GM19351 (cell line): ENCODE measurements at regions not wholly inside any gene's neighbourhood (a gene's known extent, or its start where the extent isn't known, plus 50 kb on each side); places are given as distances from the start of the nearest gene placed in this dataset.

Experiments
- ATAC-seq: cut with Tn5 transposase; IDR thresholded peaks from one replicate; pipeline ENCODE4 v1.9.1; 2021; ENCODE audit warnings: mild to moderate bottlenecking, moderate library complexity; ENCODE audit not compliant: unreplicated experiment

DNA sequence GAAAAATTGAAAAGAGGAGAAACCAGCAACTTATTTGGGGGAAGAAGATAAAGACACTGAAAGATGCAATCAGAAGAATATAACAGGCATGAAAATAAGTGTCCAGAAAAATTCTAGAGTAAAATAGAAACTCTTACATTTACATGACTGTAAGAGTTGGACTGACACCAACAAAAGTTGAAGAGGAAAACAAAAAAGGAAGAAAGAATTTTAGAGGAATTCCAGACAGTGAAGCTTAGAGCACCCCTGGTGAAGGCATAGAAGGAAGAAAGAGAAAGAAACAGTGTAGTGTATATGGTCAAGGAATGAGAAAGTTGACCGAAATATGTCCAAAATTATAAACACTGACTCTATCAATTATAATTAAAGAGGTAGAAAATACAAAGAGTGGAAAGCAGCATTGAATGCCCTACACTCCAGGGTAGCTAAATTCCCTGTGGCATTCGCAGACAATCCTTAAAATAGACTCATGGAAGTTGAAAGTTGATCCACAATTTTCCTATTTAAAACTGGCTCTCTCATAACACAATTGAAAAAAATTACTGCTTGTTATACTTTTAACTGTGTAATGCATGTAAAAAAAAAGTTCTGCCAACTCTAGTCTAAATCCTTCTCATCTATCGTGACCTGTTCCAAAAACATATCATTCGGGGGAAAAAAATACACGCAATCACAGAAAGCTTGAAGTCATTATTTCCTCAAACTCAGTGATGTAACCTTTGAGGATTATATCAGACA, 102.6 kb upstream of the ABI3BP start:
- ATAC-seq: no peak

DNA sequence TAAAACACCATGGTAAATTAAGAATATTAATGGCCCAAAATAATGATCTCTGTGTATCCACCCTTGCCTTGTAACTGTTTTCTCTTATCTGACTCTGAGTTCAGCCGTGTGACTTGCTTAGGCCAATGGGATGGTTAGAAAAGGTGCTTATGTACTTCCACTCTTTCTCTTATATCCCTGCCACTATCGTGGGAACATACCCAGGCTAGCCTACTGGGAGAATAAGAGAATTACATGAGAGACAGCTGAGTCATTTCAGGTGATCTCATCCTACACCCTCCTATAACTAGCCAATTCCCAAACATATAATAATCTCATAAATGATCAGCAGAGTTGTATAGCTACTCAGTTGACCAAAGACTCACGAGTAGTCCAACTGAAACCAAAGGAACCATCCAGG, 98.3 kb upstream of the ABI3BP start:
- ATAC-seq: no peak

DNA sequence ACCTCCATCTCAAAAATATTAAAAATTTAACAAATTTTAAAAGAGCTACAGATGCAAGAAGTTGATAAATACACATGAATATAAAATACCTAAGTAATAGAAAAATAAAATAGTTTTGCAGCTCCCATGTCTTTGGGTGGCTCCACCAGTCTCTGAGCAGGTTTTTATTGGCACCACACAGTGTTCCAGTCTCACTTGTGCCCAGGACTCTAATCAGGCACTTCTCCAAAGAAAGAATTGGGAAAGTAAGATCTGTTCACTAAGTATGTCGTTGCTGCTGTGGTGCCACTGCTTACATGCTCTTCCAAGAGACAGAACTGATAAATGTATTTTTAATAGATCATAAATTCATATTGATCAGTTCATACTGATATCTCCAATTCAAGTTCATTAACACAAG, 92.5 kb upstream of the ABI3BP start:
- ATAC-seq: no peak

DNA sequence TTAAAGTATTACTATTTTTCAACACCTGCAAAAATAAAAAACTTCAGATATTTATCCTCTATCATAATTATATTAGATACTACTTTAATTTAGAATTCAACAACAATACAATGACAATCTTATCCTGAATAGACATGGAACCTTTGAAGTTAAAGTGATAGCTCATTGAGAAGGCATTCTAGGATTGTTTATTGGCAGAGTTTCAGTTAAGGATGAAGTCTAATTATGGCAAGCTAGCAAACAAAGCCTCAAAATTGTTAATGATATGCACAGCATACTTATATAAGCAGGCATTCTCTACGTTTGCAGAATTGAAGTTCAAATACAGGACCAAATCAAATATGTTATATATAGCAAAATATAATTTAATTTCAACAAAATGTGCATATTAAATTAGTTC, 91.2 kb upstream of the ABI3BP start:
- ATAC-seq: no peak

DNA sequence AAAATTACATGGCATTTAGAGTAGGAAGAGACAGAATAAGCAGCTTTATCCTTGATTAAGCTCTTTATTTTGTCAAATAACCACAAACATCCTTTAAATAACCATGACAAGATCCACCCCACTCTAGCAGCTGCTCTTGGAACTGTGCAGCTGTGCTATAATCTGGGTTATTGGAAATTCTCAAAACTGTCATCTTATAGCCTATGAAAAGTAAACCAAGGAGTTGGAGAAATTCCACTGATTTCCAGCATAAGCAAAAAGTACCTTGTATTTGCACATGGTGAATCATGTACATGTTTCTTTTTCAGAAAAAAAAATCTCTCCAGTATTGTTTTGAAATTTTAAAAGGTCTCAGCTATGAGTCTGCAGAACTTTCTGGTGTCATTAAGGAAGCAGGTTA, 88.8 kb upstream of the ABI3BP start:
- ATAC-seq: no peak

DNA sequence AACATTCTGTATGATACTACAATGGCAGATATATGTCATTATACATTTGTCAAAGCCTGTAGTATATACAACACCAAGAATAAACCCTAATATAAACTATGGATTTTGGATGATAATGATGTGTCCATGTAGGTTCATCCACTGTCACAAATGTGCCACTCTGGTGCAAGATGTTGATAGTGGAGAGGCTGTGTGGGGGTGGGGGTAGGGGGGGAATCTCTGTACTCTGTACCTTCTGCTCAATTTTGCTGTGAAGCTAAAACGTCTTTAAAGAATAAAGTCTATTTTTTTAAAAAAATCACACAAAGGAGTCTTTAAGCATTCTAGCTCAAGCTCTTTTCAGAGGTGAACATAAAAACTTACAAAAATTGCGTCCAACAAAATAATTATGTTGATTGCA, 88.2 kb upstream of the ABI3BP start:
- no peak for ATAC-seq

DNA sequence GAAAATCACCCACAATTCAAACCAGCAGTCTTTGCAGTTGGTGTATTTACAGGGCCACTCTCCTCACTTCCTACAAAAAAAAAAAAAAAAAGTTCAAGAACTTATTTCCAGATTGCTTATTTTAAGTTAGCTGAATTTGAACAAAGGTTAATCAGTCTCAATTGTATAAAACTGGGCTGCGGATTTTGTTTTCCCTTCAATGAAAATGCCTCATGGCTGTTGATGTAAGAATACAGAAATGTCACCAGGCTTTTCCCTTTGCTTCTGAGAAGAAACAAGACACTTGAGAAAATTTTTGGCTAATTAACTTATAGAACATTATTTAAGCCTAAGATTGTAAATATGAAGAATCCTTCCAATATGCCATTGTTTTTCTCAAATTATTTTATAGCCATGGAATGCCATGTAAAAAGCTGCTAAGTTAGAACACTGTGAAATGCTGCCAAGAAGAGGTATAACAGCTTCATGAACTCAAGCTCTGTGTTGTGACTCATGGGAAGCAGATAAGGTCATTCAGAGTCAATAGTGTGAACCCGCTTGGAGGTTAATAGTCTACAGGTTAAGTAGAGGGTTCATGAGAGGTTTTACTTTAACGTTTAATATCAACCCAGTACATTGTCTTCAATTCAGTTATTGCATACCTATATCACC, 84.3 kb upstream of the ABI3BP start:
- ATAC-seq: no peak

DNA sequence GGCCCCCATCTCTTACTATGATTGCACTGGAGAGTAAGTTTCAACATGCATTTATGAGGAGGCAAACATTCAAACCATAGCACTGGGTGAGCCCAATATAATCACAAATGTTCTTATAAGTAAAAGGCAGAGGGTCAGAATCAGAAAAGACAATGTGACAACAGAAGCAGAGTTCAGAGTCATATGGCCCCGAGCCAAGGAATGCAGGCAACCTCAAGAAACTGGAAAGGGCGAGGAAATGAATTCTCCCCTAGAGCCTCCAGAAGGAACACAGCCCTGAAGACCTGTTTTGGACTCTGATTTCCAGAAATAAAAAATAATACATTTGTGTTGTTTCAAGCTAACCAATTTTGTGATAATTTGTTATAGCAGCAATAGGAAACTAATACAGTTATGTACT, 81.3 kb upstream of the ABI3BP start:
- ATAC-seq: no peak

DNA sequence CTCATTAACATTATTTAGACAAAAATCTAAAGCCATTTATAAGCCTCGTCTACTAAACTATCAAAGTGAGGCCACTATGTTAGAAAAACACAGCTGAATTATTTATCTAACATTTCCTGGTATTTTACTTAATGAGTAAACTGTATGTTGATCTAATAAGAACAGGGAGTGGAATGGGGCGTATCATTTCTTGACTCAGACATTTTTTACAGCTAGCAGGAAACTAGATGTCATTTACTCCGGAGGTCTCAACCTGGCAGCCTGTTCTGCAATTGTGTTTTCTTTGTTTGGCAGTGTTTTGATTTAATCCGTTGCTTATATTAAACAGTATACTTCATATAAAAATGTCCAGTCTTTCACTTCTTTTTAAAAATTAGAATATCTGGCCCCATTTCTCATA, 79.1 kb upstream of the ABI3BP start:
- no peak for ATAC-seq

DNA sequence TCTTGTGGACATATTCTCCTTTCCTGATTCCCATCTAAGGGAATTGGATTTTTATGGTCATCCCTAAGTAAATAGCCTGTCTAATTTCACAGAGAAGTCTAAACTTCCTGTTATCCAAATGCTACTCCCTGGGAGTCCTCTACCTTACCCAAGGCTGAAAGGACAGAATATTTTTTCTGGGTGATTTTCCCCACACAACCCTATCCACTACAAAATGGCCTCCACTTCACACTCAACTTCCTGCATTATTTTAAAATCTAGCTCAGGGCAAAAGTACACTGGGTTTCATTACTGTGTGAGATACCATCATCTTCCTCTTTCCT, 77.5 kb upstream of the ABI3BP start:
- no peak for ATAC-seq

DNA sequence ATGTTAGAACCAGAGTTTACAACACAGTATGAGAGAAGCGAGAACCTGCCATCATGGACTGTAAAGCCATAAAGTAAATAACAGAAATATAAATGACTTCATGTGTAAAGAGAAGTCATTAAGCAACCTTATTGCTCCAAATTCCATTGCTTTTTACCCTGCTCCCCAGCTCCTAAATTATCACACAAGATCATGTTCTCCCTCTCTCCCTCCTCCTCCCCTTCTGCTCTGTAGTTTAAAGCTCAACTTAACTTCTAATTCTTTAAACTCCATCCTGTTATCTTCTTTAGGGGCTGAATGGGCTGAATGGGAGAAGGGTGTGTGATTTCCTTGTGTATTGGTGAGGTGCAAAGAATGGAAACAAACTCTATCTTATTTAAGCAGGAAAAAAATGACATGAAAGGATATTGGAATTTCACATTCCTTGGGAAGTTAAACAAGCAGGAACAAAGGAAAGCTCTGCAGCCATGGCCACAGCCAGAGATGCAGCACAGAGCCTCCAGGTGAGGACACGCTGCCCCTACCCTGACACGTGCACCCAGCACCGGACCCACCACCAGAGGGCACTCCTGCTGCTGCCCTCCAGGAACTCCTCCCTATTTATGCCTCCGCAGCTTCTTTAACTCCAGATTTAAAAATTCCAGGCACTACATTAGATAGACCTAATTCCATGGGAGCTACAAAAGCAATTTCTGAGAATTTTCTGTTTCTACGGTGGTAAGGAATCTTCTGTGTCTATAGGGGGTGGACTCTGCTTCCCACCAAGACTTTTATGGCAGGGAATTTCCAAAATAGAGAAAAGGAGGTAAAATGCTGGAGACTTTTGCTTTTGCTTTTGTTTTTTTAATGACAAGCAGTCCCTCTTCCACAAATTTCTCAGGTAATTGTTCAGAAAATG, 76.9 kb upstream of the ABI3BP start:
- ATAC-seq: peak; percentile 96

DNA sequence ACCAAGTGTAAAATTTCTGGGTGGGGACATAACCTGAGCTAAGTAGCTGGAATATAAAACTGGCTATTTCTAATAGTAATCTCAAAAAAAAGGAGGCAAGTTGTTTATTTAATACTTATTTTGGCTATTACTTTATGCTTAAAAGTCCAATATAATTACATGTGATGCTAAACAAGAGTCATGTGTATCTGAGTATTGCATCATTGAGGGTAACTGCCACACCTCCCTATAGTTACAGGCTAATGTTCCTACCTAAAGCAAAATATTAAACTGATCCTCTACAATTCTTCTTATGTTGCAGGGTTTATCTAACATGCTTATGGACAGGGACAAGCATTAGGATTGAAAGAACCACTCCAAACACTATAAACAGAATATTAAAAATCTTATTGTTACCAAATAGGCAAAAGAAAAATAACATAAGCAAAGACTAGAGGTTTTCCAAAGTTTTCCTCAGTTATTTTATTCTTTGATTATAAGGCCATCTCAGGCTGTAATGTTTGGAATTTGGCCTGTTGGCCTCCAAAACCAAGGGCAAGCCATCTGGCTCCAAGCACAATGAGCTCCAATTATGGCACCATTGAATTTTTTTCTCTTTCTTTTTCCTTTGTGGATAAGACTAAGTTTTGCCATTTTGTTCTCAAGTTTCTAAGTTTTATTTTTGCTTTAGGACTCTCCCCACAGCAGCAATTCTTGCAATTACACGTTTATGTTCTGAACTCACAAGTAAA, 75.8 kb upstream of the ABI3BP start:
- no peak for ATAC-seq

DNA sequence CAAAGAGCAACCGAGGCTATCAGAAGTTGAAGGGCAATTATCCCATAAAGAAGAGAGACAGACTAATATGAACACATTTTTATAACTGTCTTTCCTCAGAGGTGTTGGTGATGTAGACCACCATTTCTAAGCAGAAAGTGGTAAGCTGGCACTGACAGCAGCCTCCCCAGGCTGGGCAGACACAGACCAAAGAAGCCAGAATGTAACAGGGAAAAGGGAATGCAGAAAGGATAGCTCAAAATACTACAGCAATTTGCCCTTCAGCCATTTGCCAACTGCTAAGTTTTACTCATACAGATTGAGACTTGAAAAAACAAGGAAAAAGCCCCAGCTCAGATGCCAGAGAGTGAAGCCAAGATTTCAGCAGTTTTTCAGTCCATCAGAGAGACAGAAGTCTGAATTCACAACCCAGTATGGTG, 73.5 kb upstream of the ABI3BP start:
- ATAC-seq: no peak

DNA sequence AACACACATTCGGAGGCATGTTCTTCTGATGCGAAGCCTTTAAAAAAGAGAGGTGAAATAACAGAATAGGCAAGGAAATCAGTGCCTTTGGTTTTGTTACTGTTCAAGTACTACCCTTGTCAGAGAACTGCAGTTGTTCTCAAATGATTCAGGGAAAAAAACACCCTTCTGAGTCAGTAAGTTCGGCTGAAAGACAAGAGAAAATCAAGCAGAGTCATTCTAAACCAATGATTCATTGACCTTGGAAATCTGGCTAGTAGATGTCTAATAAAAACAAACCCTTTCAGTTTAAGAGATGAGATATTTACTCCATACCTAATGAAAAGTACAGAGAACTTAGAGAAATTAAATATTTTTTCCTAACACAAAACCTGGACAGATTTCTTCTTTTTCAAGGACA, 72.7 kb upstream of the ABI3BP start:
- no peak for ATAC-seq

DNA sequence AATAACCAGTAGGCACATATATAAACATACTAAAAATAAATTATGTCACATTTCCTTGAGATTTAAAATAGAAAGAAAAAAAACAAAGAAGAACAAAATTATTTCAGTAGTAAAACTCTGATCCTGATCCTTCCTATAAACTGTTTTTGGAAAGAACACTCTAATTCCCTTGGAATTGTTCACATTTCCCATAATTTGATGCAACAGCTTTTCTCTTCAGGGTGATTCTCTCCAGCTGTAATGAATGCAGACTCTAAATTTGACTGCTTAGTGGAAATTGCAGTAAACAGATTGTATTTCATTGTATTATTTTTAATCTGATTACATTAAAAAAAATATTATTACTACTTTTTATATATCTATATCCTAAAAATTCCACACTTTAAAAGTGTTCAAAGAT, 70.2 kb upstream of the ABI3BP start:
- ATAC-seq: no peak

DNA sequence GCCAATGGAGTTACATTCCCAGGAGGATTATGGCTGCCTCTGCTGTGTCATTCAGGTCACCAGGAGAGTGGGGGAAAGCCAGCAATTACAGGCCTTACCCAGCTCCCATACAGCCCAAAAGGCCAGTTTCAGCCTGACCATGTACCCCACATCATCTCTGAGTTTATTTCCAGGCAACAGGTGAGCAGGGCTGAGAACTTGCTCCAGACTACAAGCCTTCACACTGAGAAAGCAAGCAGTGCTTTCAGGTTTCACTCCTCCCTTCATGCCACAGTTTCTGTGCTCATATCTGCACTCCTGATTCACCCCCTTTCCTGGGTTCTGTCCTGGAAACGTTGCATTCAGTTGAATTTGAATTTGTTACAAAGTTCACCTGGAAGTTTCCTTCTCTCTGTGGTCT, 68.1 kb upstream of the ABI3BP start:
- ATAC-seq: no peak

DNA sequence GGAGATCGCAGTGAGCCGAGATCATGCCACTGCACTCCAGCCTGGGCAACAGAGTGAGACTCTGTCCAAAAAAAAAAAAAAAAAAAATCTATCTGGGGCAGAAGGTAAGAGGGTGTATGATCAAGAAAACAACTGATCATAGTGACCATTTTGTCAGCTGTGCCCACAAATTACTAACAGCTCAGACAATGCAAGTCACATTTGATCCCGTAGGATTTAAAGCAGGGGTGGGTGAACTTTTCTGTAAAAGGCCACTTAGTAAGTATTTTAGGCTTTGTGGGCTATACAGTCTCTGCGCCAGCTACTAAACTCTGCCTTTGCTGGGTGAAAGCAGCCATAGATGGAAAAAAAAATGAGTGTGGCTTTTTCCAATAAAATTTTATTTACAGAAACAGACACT, 57.6 kb upstream of the ABI3BP start:
- ATAC-seq: no peak

DNA sequence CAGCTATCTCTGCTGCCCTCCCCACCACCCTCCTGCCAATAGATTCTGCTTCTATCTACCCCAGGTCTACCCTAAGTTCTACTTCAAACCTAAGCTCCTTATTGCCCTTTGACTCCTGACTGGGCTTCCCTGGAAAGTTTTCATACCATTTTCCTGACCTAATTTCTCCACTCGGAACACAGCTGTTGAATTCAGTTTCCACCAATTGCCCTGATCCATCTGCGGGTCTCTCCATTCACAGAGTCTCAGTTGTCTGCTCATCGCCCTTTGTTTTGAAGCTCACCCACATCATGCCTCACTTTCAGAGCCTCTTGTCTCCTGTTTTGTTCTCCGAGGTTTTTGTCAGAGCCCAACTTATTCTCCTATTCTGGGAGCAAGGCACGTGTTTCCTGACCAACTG, 56.8 kb upstream of the ABI3BP start:
- no peak for ATAC-seq

DNA sequence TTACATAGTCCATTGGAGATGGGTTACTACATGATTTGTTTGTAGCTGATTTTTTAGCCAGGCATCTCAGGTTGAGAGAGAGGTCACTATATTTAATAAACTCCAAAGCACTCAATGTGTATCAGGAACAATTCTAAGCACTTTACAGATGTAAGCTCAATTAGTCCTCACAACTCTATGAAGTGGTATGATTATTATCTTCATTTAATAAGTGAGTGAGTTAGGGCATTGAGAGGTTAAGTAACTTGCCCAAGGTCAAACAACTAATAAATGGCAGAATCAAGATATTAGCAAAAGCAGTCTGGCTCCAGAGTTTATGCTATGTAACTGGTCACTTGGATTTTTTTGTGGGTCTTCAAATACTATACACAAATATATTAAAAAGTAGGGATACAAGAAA, 56.3 kb upstream of the ABI3BP start:
- no peak for ATAC-seq

DNA sequence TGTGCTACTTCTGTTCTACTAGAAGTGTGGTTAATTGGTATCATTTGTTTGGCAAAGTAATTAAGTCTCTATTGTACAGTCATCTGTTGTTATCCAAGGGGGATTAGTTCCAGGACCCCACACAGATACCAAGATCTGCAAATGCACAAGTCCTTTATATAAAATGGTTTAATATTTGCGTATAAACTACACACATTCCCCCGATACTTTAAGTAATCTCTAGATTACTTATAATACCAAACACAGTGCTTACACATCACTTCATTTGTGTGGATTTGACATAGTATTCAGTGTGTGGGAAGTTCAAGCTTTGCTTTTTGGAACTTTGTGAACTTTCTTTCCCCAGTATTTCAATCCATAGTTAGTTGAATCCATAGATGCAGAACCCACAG, 50.5 kb upstream of the ABI3BP start:
- no peak for ATAC-seq

DNA sequence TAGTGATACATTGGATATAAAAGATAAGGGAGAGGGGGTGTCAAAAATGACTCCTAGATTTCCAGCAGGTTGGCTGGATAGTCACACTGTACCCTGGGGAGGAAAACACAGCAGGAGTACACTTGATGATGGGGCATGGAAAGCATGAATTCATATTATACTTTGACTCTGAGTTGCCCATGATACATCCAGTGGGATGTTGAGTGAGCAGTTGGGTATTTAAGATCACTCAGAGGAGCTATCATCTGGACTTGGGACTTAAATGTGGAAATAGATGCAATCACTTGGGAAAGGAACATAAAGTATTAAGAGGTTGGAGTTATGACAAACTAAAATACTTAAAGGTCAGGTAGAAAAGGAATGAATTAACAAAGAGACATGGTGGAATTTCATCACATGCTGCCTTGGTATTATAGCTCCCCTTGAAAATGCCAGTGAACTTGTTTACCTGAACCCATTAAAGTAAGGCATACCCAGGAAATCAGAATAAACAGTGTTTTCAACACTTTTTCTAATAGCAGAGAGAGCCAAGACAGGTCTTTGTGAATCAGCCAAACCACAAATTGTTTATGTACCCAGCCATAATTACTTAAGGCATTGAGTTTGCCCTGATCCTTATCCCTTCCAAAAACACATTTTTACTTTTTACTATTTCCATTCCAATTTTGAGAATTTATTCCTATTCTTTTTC, 49.9 kb upstream of the ABI3BP start:
- no peak for ATAC-seq
